HFFc6 (cell line): ENCODE measurements at regions not wholly inside any gene's neighbourhood (a gene's known extent, or its start where the extent isn't known, plus 50 kb on each side); places are given as distances from the start of the nearest gene placed in this dataset.

Source experiments
- DNase-seq: peaks from one replicate; pipeline ENCODE4 v3.0.0-alpha.2; 2018
- H3K27ac Mint-ChIP-seq: 2 replicates; pipeline ENCODE4 v1.8.0; 2020; ENCODE audit warnings: mild to moderate bottlenecking, mixed read lengths
- H3K27me3 Mint-ChIP-seq: 2 replicates; pipeline ENCODE4 v1.8.0; 2021; ENCODE audit warnings: mild to moderate bottlenecking, moderate library complexity, mixed read lengths; ENCODE audit not compliant: insufficient read depth
- H3K36me3 Mint-ChIP-seq: 2 replicates; pipeline ENCODE4 v1.8.0; 2021; ENCODE audit warnings: low read depth, mixed read lengths
- H3K4me1 Mint-ChIP-seq: 2 replicates; pipeline ENCODE4 v1.8.0; 2020; ENCODE audit warnings: low read depth, mixed read lengths
- H3K4me3 Mint-ChIP-seq: 2 replicates; pipeline ENCODE4 v1.8.0; 2020; ENCODE audit warnings: mild to moderate bottlenecking, moderate library complexity, mixed read lengths
- H3K9me3 Mint-ChIP-seq: 2 replicates; pipeline ENCODE4 v1.8.0; 2020; ENCODE audit warnings: mild to moderate bottlenecking, mixed read lengths
- CTCF ChIP-seq: fragments of 200-600 bp; sonication (generic); IDR thresholded peaks from 2 replicates; pipeline ENCODE4 v1.5.0; 2021; ENCODE audit warnings: antibody characterized with exemption, mild to moderate bottlenecking

GRCh38 chr4:138307319-138307718 is 65.2 kb upstream of the SLC7A11 start:
- Mint-ChIP-seq H3K27ac (no peak overlapping the region), H3K27me3 (0 out of 2 replicates have a peak, but pooled peaks cover 2% of the 10 kb centered on the region), H3K4me3 (no peak overlapping the region), H3K9me3 (no peaks in the 10 kb centered on the region), H3K4me1 (peaks cover 51% of the 10 kb centered on the region), H3K36me3 (peaks cover 5% of the 10 kb centered on the region; the same call in 1 of the 2 replicates)
- no peak for TF ChIP-seq CTCF
- DNase-seq, result no peak

GRCh38 chr4:138305050-138305449 is 62.9 kb upstream of the SLC7A11 start:
- no peak overlapping the region for H3K4me3 Mint-ChIP-seq
- 0 out of 2 replicates have a peak, but pooled peaks cover 2% of the 10 kb centered on the region for H3K27me3 Mint-ChIP-seq
- no peaks in the 10 kb centered on the region for H3K9me3 Mint-ChIP-seq
- no peak overlapping the region for H3K27ac Mint-ChIP-seq
- H3K4me1 Mint-ChIP-seq, result peaks cover 37% of the 10 kb centered on the region
- TF ChIP-seq CTCF, result no peak
- DNase-seq, result no peak
- H3K36me3 Mint-ChIP-seq, result peaks cover under 1% of the 10 kb centered on the region; the same call in 1 of the 2 replicates

- H3K4me3 Mint-ChIP-seq, result no peak overlapping the region
- H3K9me3 Mint-ChIP-seq, result no peaks in the 10 kb centered on the region
- peaks cover 24% of the 10 kb centered on the region for H3K4me1 Mint-ChIP-seq
- H3K27ac Mint-ChIP-seq, result no peak overlapping the region
- H3K36me3 Mint-ChIP-seq, result no peaks in the 10 kb centered on the region
- no peaks in the 10 kb centered on the region for H3K27me3 Mint-ChIP-seq
- no peak for TF ChIP-seq CTCF
- no peak for DNase-seq
Measured at GRCh38 chr4:138301536-138301935, 59.4 kb upstream of the SLC7A11 start.

GRCh38 chr4:138300616-138301015 is 58.5 kb upstream of the SLC7A11 start:
- Mint-ChIP-seq H3K36me3 (no peaks in the 10 kb centered on the region), H3K4me1 (peaks cover 24% of the 10 kb centered on the region), H3K27ac (no peak overlapping the region), H3K27me3 (peaks cover 2% of the 10 kb centered on the region; the same call in 1 of the 2 replicates), H3K9me3 (no peaks in the 10 kb centered on the region), H3K4me3 (no peak overlapping the region)
- DNase-seq, result no peak
- TF ChIP-seq CTCF, result no peak

GRCh38 chr4:138299881-138300280 is 57.7 kb upstream of the SLC7A11 start:
- Mint-ChIP-seq H3K4me1 (peaks cover 24% of the 10 kb centered on the region), H3K9me3 (no peaks in the 10 kb centered on the region)

More at GRCh38 chr4:138299881-138300280, 57.7 kb upstream of the SLC7A11 start:
- no peak for TF ChIP-seq CTCF
- DNase-seq, result no peak
- Mint-ChIP-seq H3K27me3 (peaks cover 2% of the 10 kb centered on the region; the same call in 1 of the 2 replicates), H3K36me3 (no peaks in the 10 kb centered on the region), H3K27ac (no peak overlapping the region), H3K4me3 (no peak overlapping the region)
